GM19023 (cell line): ENCODE measurements at regions not wholly inside any gene's neighbourhood (a gene's known extent, or its start where the extent isn't known, plus 50 kb on each side); places are given as distances from the start of the nearest gene placed in this dataset.

Experiments
- ATAC-seq: cut with Tn5 transposase; IDR thresholded peaks from one replicate; pipeline ENCODE4 v1.9.1; 2021; ENCODE audit warnings: mild to moderate bottlenecking, moderate library complexity; ENCODE audit not compliant: unreplicated experiment

DNA sequence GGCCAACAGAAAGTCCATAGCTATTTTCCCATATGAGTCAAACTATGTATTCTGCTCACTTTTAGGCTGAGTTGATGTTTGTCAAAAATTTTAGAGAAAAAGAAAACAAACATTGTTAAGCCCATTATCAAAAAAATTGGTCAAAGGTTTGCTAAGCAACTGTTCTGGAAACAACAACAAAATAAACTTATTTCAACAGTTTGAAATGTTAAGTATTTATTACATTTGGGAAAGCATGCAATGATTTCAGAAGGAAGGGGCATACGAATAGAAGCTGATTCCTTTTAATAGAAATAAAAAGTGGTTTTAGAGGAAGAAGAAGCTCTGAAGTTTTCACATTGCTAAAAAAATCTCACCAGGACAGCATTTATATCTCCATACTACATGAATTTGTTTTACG is 1837.5 kb upstream of the CELF4 start:
- ATAC-seq: no peak

DNA sequence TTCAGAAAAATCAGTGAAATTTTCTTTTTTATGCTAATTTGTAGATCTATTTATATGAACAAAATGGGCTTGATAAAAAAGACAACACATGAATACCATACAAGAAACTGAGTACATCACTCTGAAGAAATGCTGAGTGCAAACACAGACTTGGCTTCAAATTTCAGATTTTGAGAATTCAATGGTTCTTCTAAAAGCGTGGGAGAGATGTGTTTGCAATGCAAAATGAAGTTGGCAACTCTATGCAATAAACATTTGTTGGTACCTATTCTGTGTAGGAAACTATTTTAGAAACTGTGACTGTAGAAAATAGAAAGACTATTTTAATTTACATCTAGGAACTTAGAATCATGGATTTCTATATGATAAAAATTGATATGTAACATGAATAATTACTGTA is 1834.1 kb upstream of the CELF4 start:
- no peak for ATAC-seq

DNA sequence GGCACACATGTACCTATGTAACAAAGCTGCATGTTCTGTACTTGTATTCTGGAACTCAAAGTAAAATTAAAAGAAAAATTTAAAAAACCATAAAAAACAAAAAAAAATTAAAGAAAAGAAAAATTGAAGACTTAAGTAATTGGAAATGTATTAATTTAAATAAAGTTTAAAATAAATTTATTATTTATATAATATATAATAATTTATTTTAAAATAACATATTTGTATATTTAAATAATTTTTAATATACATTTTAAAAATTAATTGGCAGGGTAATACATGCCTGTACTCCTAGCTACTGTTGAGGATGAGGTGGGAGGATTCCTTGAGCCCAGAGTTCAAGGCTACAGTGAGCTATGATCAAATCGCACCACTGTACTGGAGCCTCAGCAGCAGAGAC is 1830.6 kb upstream of the CELF4 start:
- ATAC-seq: no peak

DNA sequence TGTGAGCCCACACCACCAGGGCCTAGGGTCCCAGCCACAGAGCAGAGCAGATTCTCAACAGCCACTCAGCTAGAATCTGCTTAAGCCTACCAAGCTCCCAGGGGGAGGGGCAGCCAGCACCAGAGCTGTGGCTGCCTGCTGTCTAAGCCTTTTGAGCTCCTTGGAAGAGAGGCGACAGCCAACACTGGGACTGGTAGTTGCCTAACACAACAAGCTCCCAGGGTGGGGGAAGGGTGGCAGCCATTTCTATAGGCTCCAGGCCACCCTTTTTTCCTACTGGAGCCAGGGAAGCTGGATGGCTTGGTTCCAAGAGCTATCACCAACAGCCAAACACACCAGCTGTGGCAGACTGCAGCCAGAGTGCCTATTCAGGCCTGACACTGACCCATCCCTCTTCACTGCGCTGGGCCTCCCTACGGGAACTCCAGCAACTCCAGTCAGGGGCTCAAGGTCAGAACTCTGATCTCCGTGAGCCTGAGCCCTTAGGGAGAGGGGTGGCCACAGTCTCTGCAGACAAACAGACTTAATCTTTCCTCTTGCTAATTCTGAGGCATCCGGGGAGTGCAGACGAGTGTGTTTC is 1824.3 kb upstream of the CELF4 start:
- ATAC-seq: no peak

DNA sequence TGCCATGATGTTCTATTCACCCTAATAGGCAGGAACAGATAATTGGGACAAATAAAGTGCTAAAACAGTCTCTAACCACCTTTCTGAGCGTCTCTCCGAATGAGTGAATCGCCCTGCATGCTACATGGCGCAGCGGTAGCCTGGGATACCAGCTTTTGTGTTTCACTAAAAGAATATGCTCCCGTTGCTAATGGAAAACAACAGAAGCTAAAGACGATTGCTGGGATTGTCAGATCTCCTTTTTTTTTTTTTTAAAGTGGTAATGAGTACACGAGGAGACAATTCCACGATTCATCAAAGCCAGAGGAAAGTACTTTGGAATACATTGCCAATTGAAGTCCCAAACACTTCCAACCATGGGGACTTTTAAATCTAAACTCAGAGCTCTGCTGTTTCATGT is 1815.3 kb upstream of the CELF4 start:
- ATAC-seq: no peak

DNA sequence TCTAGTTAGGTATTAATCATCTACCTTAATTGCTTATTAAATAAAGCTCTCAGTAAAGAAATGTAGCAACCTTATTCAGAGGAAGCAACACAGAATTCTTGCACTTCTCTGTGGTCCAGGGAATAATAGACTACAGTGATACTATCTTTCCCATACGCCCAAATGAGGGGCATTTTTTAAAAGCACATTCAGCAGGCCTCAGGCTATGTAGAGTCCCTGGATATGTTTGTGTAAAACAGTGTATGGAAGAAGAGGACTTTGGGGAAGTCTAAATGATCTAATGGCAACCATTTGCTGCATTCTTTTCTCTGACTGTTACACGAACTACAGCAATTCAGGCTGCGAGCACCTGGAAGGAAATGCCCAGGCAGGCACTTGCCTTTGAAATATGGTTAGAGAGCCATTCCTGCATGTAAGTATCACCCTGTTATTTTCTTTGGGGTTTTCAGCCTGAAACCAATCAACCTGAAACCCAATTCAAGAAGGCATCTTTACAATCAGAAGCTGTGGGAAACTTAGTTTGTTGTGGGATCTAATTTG is 1814.7 kb upstream of the CELF4 start:
- no peak for ATAC-seq

DNA sequence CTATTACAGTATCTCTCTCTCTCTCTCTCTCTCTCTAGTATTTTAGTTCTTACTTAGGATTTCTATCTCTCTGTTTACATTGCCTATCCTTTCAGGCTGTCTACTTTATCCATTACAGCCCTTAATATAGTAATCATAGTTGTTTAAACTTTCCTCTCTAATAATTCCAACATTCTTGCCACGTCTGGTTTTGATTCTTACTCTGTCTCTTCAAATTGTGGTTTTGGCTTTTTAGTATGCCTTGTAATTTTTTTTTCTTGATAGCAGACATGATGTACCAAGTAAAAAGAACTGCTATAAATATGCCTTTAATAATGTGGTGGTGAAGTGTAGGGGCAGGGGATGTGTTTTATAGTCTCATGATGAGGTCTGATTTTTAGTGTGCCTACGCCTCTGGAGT is 1809.5 kb upstream of the CELF4 start:
- no peak for ATAC-seq

DNA sequence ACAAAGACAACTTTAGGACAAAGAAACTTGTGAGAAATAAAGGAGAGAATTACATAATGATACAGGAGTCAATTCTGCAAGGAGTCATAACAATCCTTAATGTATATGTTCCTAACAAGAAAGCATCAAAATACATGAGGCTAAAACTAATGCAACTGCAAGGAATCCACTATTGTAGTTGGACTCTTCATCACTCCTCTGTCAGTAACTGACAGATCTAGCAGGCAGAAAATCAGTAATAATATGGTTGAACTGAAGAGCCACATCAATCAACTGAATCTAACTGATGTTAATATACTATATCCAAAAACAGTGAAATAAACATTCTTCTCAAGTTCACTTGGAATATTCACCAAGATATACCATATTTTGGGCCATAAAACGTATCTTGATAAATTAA is 1806.4 kb upstream of the CELF4 start:
- ATAC-seq: no peak

DNA sequence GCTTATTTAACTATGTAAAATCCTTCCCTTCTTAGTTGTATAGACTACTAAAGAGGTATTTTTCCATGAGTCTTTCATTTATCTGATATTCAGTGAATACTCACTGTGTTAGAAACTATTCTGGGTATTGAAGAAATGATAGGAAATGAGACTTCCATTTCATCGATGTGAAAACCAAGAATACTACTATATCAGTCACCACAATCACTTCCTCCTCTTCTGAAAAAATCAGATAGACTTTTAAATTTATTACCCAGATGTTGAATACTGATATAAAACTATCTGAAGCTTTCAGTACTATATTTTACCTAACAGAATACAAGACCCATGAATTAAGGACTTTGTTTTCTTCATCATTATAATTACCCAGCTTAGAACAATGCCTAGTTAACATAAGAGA is 1801.1 kb upstream of the CELF4 start:
- ATAC-seq: no peak

DNA sequence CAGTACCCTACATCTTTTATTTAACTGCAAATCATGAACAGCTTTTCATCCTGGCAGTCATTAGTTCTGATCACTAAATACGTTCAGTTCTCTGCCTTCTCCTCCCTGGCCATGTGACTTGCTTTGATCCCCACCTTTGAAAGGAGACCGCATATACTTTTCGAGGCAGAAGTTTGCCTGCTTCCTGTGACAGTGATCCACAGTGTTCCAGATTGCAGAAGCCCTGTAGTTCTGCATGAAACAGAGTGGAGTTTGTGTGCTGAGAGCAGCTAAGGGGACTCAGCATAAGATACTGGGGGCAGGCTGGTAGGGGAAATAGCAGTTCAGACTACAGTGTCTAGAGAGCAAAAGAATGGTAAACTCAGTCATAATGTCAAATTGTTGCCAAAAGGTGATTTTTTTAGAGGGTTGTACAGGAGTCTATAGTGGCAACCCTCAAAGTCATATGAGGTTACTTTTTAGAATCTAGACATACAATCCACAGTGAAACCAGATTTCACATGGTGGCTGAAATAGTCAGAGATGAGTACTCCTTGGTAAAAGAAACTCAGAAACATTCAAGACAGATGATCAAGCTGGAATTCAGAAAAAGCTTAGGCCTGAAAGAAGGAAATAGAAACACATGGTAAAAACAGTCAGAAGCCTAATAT is 1800.4 kb upstream of the CELF4 start:
- no peak for ATAC-seq

DNA sequence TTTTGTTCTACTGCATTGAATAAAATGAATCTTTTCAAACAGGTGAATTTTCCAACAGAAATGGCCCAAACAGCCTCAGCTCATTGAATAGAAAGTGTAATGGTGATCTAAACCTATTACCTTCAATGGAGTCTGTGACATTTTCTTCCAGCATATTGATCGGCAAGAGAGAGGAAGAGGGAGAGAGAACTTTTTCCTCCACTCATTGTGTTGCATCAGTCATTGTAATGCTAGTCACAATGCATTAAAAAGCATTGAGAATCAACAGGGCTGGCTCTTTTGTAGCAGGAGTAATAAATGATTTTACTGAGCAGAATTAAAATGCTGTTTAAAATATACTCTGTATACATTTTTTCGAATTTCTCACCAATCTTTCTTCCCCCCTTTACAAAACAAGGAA is 1794.5 kb upstream of the CELF4 start:
- no peak for ATAC-seq

DNA sequence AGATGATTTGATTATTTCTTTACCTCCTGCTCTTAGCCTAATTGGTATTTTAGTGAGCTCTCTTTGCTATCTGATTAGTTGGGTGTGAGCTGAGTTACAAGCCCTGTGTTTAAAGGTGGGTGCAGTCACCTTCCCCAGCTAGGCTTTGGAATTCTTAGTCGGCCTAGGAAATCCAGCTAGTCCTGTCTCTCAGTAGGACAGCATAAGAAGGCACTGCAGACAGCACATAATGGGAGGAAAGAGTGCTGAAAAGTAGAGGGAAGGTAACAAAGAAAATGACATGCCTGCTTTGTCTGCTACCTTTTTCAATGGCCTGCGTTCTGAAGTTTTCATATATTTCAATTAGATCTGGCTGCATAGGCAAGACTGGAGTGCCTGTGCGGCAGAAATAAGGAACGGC is 1794.0 kb upstream of the CELF4 start:
- no peak for ATAC-seq

DNA sequence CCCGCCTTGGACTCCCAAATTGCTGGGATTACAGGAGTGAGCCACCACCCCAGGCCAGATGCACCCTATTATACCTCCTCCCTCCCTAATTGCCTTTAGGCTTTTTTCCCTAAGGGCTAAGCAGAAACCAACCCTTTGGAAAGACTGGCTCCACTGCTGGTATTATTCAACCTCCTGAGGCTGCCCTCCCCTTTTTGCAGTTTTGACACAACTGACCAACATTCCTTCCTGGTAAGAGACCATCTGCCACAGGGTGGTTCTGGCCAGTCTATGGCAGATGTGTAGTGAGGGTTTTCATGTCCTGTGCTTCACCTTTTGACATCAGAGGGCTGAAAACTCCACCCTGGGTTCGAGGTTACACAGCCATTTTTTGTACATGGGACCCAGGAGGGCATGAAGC is 1785.3 kb upstream of the CELF4 start:
- ATAC-seq: no peak

DNA sequence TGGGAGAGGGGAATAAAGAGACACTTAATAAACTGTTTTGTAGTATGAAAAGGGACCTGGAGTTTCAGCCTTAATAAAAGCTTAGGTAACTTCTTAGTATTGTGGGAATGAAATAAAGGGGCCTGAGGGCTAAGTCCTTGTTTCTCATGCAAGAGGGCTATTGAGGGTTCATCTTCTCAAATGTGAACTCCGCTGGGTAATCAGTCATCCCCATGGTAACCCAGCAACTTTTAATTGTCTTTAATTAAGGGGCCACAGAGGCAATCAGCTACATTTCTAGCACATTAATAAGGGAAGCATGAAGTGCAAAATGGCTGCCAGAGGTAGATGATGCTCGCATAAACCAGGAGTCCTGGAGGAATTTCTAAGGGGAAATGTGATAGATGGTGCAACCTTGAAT is 1784.2 kb upstream of the CELF4 start:
- no peak for ATAC-seq

DNA sequence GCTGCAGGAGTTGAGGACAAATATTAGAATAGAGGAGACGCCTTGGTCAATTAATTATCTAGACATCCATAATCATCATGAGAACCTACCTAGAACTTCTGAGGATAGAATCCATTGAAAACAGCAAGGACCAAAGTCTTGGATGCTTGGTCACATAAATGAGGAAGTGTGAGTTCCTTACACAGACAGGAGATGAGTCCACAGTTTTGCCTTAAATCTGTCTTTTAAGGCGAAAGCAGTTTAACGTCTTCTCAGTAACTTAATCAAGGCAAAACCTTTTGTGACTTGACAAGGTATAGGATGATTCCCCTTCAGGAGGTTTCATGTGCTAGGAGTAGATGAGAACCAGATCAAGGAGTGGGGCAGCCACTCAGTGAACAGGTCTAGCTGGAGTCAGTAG is 1783.2 kb upstream of the CELF4 start:
- no peak for ATAC-seq

DNA sequence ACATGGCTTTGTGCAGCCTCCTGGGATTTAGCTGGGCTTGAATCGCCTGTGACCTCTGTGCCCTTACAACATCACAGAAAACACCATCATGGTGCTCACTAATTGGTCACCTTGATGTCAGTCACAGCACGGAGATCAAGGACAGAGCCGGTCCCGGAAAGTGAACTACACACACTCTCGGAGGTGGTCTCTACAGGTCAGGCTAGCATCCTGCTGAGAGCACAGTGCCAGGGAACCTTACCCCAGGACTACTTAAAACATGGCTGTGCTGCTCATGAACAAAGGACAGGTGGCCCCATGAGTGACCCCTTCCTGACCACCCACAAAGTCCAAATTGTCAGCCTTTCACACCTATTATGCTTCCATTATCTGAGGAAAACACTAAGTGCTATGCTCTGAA is 1782.1 kb upstream of the CELF4 start:
- ATAC-seq: no peak

DNA sequence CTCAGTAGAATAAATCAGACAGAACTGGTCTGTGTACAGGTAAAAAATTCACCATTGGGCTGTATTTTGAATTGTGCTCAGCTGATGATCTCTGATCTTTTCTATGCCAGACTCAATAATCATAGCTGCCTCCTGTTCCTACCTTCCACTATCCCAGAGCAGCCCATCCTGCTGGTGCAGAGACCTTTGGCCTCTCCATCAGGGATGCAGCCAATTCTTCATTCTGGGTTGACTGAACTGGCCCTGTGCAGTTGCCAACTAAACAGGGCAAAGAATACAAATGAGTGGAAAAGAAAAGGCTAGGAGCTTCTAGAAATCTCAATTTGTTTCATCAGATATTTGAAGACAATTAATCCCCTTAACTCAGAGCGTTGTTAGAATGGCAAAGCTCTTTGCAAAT is 1781.3 kb upstream of the CELF4 start:
- no peak for ATAC-seq

DNA sequence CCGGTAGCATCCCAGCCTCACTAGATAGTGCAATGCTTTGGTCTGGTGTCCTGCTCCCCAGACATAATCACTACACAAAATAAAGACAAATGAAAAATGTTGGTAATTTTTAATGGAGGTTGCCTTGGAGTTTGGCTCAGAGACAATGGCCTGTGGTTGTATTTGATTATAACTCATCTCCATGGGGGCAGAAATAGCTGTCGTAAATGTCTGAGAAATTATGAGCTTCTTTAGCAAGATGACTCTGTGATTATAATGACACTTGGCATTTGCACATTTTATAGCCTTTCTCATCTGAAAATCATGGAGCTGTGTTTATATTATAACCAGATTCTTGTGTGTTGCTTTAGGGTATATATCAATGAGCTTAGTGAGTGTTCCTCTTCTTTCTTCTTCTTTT is 1779.7 kb upstream of the CELF4 start:
- no peak for ATAC-seq

DNA sequence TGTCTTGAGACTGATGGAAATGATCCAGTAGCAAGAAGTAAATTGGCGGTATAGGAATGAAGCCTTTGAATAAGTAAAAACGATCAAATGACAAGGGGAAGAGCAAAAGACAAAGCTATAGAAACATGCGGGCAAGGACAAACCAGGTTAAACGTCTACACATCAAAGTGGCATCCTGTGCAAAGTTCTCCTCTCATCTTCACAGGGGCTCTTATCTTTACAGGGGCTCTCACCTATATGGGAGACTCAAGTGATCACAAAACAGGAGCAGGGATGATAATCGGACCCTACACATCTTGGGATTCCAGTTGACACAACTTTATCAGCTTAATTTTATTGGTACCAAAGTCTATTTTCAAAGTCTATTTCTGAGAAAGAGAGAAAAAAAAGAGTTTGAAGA is 1778.9 kb upstream of the CELF4 start:
- no peak for ATAC-seq

DNA sequence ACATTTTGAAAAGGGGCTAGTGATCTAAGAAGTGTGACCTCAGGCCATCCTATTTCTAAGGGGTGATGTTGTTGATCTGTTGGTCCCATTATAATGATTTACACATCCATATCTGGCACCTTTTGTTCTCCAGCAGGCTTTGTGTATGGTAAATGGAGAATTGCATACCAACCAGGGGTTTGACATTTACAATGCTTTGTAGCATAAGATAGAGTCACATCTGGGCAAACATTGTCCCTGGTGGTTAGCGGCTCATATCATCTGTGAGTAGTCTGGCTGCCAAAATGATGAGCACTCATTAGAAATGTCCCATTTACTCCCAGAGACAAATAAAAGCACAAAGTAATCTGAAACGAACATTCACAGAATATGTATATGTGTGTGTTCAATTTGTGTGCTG is 1775.5 kb upstream of the CELF4 start:
- ATAC-seq: no peak

DNA sequence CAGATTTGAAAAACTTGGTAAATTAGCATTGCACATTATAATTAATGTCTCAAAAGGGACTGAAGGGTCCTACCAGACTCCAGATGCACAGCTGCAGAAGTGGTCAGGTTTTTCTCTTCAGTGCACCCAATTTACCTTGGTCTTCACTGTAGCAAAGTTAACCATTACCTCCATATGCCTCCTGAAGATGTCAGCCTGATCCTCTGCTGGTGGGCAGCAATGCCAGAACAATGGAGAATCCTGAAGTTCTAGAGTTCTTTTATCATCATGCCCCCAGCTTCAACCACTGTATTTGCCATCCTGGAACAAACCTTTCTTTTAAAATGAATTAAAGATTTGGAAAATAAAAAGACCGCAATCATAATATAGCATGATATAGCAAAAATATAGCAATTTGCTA is 1774.8 kb upstream of the CELF4 start:
- no peak for ATAC-seq

DNA sequence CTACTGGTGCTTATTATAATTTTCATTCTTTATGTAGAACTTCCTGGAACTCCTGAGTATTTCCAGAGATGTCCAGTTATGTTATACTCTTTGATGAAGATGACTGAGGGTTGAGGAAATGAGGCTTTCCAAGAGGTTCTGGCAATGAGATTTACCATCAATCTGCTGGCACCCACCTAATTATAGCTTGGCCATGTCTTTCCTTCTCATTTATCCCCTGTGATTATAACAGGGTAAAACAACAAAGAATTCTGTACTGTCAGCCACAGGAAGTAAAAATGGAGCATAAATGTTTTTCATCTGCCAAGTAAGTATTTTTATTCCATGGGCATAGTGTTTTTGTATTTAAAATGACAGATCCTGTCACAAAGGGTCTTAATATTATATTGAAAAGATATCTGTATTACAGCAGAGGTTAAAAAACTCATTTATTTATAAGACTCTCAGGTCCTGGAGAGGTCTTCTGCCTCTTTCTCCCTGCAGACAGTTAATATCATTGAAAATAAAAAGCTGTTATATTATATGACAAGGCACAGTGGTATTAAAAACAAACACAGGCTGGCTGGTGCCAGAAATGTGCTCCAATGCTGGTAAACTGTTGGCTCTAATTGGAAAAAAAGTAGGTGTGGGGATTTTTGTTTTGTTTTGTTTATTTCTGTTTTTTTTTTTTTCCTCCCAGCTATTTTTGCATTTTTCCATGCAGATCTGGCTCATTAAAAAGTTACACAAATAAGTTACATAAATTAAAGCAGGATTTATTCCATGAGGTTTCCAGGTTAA is 1764.1 kb upstream of the CELF4 start:
- ATAC-seq: no peak
